C4-2B (cell line): ENCODE measurements at regions not wholly inside any gene's neighbourhood (a gene's known extent, or its start where the extent isn't known, plus 50 kb on each side); places are given as distances from the start of the nearest gene placed in this dataset.
"Not testable (repeated sequence)": the region's sequence is repeated elsewhere in the genome, so short reads cannot be mapped to it uniquely, and the experiment has no call there.

Experiments used
- H3K27ac ChIP-seq: fragments of 450-650 bp; 2 replicates; pipeline ENCODE4 v1.5.1; 2017
- CTCF ChIP-seq: fragments of 450-650 bp; conservative IDR thresholded peaks from 2 replicates; pipeline ENCODE4 v1.5.1; 2017; ENCODE audit warnings: mild to moderate bottlenecking
- ZFX ChIP-seq: fragments of 450-650 bp; IDR thresholded peaks from 2 replicates; pipeline ENCODE4 v1.6.1; 2017

GRCh38 chr16:86951831-86952598 is 365.2 kb downstream of the C16orf95 start:
- no peak overlapping the region for H3K27ac ChIP-seq
- TF ChIP-seq ZFX (no peak), CTCF (no peak)

DNA sequence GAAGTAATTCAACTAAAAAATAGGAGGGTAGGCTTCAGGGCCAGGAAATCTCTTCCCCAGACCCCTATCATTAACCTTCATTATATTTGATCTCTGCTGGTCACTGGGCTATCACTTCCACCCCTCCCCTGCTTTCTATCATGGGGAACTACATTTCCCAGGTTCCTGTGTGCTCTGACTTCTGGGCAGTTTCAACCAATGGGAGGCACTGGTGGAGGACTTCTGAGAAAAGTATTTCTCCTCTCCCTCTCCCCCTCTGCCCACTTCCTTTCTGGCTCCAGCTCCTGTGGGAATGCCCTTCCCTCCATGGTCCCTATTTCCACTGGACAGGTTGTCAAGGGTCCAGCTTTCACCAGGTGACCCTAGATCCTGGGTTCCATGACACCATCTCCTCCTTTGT is 364.4 kb downstream of the C16orf95 start:
- TF ChIP-seq ZFX (no peak), CTCF (no peak)
- H3K27ac ChIP-seq: no peak overlapping the region

- TF ChIP-seq ZFX (no peak), CTCF (no peak)
- H3K27ac ChIP-seq: no peak overlapping the region
These were observed 363.4 kb downstream of the C16orf95 start for GRCh38 chr16:86953631-86954391.

- H3K27ac ChIP-seq: no peak overlapping the region
- TF ChIP-seq CTCF: no peak
- TF ChIP-seq ZFX: no peak
These were observed 361.9 kb downstream of the C16orf95 start for GRCh38 chr16:86955136-86955855.

DNA sequence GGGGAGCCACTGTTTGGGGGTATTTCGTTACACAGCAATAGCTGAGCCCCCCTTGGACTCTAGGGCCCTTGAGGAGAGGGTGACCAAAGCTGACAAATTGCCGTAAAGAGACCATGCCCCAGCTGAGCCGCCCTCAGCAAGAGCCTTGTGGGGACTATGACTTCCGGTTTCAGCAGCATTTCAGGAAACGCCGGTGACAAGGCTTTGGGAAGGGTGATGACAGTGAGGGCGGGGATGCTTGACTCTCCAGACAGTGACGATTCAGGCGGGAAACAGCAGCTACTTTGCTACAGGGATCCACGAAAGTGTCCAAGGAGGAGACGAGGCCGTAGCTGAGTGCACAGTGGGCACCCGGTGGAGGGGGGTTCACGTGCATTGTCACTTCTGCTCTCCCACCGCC is 360.8 kb downstream of the C16orf95 start:
- H3K27ac ChIP-seq: no peak overlapping the region
- TF ChIP-seq CTCF (no peak), ZFX (no peak)

DNA sequence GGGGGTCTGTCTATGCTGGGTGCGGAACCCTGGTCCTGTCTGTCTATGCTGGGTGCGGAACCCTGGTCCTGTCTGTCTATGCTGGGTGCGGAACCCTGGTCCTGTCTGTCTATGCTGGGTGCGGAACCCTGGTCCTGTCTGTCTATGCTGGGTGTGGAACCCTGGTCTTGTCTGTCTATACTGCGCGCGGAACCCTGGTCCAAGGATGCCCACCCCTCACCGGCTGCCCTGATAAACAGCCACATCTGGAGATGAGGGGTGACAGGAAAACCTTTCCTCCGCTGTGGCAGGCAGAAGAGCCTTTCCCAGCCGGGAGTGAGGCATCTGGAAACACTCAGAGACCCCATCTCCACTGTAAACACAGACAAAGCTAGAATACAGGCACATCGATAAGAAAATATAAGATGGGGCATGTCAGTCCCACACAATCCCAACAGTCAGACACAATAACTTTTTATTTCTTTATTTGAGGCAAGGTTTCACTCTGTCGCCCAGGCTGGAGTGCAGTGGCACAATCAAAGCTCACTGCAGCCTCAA is 359.5 kb downstream of the C16orf95 start:
- H3K27ac ChIP-seq: not testable (repeated sequence)

- TF ChIP-seq ZFX (no peak), CTCF (no peak)
- H3K27ac ChIP-seq: no peak overlapping the region
These were observed 358.8 kb downstream of the C16orf95 start for GRCh38 chr16:86958423-86958822.
